GM18511 (cell line): ENCODE measurements at regions not wholly inside any gene's neighbourhood (a gene's known extent, or its start where the extent isn't known, plus 50 kb on each side); places are given as distances from the start of the nearest gene placed in this dataset.

Experiments
- ATAC-seq: cut with Tn5 transposase; IDR thresholded peaks from one replicate; pipeline ENCODE4 v1.9.1; 2021; ENCODE audit warnings: mild to moderate bottlenecking, moderate library complexity; ENCODE audit not compliant: unreplicated experiment

GRCh38 chr2:6750411-6751158, 115.1 kb downstream of the CMPK2 start:
- no peak for ATAC-seq

DNA sequence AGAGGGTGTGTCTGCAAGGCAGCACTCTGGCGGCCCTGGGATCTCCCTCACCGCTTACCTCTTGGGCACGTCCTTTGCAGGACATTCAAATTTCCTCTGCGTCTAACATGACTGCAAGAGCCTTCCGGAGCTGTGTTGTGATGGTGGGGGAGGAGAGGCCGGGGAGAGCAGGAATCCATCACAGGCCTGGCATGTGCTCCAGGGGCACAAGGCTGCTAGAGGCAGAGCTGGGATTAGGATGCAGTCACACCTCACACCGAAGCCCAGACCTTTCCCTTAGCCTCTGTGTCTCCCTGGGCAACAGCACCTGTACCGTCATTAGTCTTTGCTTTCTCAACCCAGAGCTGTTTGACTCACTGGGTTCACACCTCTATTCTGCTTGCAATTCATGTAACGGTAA, 111.3 kb downstream of the CMPK2 start:
- no peak for ATAC-seq

DNA sequence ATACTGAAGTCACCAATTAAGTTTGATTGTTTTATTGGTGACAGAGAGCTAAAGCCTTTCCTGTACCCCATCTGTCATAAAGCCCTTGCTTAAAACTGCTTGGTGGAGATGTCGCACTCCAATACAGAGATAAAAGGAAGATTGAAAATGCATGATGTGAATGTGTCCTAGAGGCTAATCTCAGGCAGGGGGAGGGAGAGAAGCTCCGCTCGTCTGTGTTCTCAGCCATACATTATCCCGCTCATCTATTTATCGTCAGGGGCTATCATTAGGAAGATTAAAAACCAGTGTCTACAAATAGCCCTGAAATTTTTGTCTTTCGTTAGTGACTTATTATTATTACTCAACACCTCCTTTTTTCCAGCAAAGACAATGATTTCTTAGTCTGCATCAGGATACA, 110.3 kb downstream of the CMPK2 start:
- no peak for ATAC-seq

GRCh38 chr2:6757215-6757614, 108.5 kb downstream of the CMPK2 start:
- no peak for ATAC-seq

DNA sequence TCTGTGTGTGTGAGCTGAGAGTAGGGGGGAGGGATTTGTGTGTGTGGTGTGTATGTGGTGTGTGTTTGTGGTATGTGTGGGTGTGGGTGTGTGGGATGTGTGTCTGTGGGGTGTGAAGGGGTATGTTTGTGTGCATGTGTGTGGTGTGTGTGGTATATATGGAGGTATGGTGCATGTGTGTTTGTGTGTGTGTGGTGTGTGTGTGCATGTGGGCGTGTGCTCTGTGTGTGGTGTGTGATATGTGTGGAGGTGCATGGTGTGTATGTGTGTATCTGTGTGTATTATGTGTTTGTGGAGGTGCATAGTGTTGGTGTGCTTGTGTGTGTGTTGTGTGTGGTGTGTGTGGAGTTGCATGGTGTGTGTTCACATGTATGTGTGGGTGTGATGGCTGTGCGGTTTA, 106.0 kb downstream of the CMPK2 start:
- no peak for ATAC-seq

- no peak for ATAC-seq
These were observed 105.6 kb downstream of the CMPK2 start for GRCh38 chr2:6760132-6760531.

DNA sequence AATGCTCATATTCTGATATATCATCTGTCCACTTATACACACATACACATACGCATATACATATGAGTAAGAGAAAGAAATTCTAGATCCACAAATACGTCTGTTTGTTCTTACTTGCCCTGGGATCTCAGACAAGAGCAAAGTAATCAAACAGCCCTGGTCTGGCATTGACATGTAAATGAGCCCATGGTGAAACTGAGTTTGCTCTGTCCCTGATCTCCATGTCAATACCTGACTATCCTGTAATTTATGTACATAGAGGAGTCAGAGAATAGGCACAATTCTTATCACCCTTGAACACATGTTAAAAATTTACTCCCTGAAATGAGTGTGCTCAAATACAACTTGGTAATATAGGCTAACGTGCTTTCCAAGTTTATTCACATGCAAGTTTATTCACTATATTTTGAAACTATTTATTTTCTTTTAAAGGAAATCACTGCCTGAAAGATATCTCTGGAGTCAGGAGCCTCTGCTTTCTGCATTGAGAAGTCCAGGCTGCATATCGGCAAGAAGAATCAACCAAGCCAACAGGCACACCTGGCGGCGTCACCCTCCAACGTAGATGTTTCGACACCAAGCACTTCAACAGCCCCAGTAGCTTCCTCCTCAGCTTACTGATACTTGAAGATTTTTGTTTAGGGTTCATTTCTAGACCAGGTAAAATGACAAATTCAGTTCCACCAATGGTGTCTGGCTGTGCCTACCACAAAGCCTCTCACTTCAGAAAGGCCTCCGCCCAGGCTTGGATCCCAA, 100.6 kb downstream of the CMPK2 start:
- ATAC-seq: no peak

DNA sequence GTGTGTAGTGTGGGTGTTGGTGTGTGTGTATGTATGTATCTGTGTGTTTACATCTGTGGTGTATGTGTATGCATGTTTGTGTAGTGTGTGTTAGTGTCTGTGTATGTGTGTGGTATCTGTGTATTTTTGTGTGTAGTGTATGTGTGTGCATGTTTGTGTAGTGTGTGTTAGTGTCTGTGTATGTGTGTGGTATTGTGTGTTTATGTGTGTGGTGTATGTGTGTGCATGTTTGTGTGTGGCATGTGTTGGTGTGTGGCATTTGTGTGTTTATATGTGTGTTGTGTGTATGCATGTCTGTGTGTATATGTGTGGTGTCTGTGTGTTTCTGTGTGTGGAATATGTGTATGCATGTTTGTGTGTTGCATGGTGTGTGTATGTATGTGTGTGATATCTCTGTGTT, 96.4 kb downstream of the CMPK2 start:
- no peak for ATAC-seq

- ATAC-seq: no peak
These were observed 95.7 kb downstream of the CMPK2 start for GRCh38 chr2:6770006-6770405.

DNA sequence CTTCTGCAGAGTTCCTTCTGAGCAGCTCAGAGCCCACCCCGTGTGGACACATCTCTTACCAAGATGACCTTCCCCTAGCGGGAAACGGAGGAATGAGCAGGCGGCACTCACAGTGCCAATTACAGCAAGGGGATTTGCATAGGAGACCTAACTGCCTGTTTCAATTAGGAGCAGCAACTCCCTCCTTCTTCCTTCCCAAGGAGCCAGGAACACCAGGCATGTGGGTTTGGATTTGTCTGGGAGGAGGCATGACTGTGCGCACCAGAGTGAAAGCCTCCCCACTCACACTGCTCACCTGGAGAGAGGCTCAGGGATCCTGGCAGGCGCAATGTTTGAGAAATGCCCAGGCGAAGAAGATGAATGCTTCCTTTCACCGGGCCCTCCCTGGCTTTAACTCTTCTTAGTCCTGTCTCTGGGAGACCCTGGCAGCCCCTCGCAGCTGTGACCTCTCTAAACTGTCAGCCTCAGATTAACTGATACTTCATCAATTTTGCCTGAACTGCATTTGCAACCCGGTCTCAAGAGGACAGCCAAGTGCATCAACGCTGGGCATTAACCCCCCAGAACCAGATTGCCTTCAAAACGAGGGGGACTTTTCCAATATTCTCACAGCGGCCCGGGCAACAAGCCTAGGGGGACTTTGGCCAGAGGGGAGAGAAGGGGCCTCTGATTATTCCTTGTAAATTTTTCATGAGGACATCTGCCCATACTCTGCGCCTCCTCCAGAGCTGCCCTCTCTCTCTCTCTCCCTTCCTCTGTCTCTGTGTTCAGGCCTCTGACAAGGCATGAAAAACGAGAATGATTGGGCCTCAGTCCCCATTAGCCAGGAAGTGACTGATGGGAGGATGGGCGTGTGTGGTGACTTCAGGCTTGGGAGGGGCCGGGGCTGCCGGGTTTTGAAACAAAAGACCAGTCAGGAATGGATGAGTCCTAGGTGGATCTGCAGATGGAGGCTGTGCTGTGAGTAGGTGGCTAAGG, 93.8 kb downstream of the CMPK2 start:
- no peak for ATAC-seq

DNA sequence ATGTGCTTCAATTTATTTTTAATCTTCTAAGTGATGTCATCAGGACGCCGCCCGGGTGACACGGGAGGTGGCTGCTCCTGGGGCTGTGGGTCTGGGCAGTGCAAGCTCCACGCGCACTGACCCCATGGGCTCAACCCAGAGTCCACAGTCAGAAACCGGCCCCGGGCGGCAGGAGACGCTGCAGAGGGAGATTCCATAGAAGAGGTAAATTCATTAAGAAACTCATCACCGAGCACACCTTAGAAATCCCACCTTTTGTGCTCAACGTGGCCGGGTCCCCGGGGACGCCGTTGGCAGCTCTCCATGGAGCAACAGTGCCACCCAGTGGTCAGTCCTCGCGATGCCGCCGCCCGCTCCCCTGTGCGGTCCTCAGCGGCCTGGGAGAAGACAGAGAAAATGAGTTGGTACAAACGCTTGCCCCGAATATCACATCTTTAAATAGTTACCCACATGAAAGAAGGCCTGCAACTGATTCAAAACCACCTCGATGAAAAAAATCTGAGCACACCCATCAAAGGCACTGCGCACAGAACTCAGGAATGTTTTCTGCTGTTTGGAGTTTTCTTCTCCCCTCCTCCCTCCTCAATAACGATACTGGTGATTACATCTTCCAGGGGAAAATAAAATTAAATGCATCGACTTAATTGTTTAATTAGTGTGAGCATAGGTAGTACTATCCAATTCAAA, 92.6 kb downstream of the CMPK2 start:
- ATAC-seq: peak; percentile 97

GRCh38 chr2:6773694-6774044, 92.0 kb downstream of the CMPK2 start:
- no peak for ATAC-seq

DNA sequence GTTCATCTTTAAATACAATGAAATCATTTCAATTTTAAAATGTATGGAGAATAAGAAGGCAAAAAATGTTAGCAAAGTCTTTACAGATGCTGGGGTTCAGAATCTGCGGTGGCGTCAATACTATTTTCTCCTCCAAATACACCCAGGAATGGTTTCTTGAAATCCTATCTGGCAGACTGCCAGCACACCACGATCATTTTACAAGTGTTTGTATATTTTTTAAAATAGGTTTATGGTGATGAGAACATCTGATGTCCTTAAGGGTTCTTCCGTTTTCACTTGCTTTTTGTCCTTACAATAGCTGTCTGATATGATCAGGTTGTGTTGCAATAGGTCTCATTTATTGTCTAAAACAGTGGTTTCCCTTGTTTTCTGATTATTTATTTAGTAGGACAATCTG, 89.6 kb downstream of the CMPK2 start:
- no peak for ATAC-seq

DNA sequence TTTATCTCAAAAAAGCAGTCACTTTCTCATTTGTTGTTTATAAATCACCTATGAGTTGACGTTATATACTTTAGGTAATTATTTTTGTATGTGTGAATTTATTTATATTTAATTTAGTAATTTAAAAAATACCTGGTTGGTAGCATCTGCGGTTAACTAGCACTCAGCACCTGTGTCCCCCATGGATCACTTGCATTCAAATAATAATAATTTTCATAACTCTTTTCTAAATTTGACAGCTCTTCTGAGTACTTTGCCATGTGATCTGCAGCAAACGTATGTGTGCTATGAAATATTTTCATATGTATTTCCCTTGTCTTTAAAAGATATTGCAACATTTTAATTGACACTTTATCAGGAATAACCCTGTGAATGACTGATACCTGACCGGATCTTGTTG, 88.1 kb downstream of the CMPK2 start:
- no peak for ATAC-seq

DNA sequence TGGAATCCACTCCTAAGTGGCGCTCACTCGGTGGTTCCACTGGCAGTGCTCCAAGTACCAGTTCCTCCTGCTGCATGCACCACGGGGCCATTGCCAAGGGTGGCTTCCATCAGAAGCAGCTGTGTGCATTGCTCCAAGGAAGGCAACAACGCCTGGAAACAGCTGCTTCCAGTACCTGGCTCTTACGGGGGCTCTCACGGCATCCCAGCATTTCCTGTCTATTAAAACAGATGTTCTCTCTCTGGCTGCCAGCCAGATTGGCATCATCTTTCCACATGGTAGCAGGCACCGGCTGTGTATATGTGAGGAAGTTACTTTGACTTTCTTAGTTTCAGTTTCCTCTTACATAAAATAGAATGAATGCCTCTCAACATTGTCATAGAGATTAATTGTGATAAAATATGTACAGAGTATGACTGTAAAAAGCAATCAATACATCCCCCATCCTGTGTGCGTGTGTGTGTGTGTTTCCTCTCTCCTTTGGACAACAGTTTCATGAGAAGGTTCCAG, 84.9 kb downstream of the CMPK2 start:
- ATAC-seq: peak; percentile 90

DNA sequence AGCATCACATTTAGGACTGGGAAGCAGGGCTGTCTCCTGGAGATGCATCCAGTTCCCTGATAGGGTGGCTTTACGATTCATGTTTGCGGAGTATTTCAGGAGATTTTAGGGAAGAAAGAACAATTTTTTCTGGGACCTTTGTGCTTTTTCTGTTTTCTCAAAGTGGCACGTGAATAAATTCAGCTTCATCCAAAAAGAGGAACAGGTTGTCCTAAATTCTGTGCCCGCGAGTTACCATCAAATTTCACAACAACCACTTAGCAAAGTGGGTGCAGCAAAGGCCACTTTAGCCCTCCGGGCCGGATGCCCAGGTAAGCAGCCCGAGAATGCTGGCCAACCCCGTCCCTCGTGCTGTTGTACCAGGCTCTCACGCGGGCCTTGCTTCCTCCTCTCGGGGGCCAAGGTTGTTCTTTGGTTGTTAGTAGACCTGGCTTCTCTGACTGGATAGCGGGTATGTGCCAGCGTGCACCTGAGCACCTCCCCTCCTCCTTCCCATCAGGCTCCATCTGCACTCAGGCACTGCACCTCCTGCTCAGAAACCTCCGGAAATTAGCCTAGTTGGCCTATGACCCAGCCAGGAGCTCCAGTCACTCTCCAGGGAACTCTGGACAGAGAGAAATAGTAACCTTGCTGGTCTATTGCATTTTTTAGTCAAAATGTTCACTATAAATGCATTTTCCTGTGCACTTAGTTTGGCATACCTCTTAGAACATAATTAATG, 83.0 kb downstream of the CMPK2 start:
- ATAC-seq: no peak

DNA sequence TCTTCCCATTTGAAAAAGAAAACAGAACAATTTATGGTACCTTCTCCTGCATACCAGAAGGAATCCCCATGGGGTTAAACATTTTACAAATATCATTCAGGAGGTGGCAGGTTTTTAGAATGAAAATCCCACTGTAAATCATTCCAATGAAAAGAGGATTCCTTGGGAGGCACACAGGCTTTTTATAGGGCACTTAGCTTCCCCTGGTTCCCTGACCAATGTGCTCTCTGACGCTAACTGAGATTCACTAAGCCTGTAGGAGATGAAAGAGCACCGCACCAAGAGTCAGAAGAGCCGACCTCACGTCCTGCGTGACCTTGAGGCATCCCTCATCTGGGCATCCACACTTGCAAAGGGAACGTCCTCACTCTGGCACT, 82.5 kb downstream of the CMPK2 start:
- ATAC-seq: no peak

DNA sequence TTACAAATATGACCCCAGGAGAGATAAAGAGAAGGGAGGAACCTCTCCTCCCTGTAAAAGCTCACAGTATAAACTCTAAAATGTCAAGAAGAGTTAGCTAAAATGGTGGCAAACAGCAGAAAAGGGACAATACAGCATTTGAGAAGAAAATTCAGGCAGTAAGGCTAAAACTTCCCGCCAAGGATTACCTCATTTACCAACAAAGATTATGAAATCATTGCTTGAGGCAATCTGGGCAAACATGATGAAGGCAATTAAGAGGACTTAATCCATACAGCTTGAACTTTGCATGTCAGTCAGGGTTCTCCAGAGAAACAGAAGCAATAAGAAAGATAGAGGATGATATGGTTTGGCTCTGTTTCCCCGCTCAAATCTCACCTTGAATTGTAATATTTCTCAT, 81.4 kb downstream of the CMPK2 start:
- ATAC-seq: no peak

GRCh38 chr2:6785493-6785892, 80.2 kb downstream of the CMPK2 start:
- ATAC-seq: no peak

DNA sequence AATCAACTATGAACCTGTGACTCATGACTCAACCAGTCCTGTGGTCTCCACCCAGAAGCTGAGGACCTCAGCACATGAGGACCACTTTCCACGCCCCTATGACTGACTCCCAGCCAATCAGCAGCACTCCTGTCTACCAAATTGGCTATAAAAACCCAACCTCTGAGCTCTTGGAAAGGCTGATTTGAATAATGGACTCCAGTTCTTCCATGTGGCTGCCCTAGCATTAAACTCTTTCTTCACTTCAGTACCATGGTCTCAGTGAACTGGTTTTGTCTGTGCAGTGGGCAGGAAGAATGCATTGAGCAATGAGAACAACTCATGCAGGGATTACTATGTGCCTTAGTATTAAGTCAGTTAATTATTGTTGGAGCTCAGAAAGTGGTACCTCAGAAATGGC, 78.3 kb downstream of the CMPK2 start:
- ATAC-seq: no peak
